GM21526 (cell line): ENCODE measurements at regions not wholly inside any gene's neighbourhood (a gene's known extent, or its start where the extent isn't known, plus 50 kb on each side); places are given as distances from the start of the nearest gene placed in this dataset.
"Not testable (repeated sequence)": the region's sequence is repeated elsewhere in the genome, so short reads cannot be mapped to it uniquely, and the experiment has no call there.

Source experiments
- ATAC-seq: cut with Tn5 transposase; IDR thresholded peaks from one replicate; pipeline ENCODE4 v1.9.1; 2021; ENCODE audit warnings: moderate library complexity; ENCODE audit not compliant: unreplicated experiment, low FRiP score

- no peak for ATAC-seq
Measured at GRCh38 chr2:8134985-8135682, 546.7 kb upstream of the ID2 start.

DNA sequence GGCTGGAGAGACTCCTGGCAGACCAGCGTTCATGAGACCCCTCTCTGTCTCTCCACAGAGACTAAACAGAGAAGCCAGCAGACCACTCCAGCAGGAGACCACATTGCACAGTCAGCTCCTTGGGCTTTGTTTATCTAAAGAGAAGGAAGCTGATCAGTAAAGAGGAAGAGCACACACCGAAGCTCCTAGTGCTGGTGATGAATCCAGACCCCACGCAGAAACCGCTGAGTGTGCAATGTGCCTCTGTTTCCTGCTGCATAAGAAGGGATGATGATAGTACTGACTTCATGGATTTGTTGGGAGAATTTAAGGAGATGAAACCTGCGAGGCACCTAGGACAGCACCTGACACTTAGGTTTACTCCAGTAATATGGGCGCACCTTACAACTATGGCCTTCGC is 544.1 kb upstream of the ID2 start:
- no peak for ATAC-seq

DNA sequence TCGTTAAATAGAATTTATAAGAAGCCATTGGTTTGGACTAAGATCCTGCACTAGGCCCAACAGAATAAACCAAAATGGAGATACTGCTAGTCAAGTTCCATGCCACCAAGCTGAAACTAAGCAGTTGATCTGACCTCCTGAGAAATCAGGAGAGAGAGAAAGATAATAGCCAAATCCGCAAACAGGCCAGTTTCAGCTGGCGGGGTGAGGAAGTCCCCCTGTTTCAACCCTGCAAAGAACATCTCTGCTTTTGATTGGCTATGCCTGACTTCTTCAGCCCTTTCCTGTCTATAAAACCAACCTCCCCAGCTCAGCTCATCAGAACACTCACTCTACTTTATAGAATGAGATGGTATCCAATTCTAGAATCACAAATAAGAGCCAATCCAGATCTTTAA is 543.3 kb upstream of the ID2 start:
- ATAC-seq = no peak

DNA sequence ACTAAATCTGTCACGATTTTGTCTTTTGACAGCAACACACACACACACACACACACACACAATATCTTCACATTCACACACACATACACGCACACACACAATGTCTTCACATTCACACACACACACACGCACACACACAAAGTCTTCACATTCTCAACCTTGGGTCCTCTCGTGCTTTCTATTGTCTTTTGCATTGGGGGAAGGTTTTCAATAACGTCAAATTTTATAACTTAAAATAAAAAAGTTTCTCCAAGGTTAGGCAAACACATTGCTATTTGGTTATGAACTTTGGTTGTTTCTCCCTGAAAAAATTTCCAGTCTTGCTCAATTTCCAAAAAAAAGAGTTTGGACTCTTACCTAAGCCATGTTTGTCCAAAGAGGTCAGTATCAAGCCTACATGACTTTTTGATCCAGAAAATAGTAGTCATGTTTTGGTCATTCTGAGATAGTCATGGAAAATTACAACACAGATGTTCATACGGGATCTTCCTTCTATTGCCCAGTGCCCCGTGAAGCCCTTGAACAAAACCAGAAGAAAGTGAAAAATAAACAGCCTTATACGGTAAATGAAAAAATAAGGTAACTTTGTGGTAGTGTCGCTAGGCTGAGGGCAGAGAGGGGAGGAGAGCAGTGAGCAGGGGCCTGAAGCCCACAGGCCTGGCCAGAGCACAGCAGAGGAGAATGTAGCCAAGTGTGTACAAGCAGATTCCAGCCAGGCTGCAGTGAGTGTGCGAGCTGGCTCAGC is 542.8 kb upstream of the ID2 start:
- no peak for ATAC-seq

- ATAC-seq = no peak
Measured at GRCh38 chr2:8139668-8140200, 542.1 kb upstream of the ID2 start.

DNA sequence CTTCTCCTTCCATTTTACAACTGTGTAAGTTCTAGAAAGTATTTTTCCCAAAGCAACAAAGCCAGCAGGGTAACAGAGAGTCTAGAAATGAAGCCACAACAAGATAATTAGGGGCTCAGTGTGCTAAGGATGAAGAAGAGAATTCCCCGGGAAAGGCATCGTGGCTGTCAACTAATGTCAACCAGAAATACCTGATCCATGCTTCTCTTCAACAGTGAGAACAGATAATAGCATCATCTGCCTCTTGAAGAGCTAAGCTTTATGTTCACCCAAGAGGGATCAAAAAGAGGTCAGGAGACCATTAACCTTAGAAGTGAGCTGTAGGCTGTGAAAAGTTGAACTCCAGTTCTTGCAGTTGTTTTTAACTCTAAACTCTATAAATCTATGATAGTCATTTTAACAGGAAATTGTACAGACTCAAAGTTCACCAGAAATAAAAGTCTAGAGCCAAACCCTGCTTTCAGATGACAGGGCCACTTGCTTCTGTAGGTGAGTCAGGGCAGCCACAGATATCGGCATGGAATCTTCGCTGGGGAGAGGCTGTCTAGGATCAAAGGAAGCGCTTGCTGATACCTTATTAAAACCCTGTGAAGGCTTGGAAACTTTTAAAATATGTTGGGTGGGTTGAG is 540.7 kb upstream of the ID2 start:
- no peak for ATAC-seq

- ATAC-seq = no peak
Measured at GRCh38 chr2:8141780-8142179, 540.1 kb upstream of the ID2 start.

- no peak for ATAC-seq
Measured at GRCh38 chr2:8142461-8142860, 539.4 kb upstream of the ID2 start.

DNA sequence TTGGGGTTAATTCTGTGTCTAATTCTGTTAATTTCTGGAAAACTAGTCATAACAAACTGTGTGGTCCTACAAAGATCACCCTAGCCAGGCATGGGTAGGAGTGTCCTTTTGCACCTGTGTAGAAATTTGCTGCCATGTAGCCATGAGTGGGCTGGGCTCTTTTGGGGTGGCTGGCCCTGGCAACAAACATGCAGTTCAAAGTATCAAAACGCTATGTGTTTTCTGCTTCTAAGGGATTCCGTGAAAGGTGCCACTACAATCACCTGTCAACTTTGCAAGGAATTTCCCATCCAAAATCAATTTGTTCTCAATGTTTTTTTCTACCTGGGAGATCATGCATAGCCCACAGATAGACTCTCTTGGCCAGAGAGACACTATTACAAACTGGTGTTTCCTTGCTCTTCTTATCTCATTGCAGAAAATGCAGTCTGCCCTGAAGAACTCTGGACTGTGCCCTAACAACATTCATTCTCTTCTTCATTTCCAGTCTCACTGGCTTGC is 537.7 kb upstream of the ID2 start:
- no peak for ATAC-seq

- no peak for ATAC-seq
Measured at GRCh38 chr2:8144785-8145184, 537.1 kb upstream of the ID2 start.

- ATAC-seq = not testable (repeated sequence)
Measured at GRCh38 chr2:8145375-8145774, 536.5 kb upstream of the ID2 start.

DNA sequence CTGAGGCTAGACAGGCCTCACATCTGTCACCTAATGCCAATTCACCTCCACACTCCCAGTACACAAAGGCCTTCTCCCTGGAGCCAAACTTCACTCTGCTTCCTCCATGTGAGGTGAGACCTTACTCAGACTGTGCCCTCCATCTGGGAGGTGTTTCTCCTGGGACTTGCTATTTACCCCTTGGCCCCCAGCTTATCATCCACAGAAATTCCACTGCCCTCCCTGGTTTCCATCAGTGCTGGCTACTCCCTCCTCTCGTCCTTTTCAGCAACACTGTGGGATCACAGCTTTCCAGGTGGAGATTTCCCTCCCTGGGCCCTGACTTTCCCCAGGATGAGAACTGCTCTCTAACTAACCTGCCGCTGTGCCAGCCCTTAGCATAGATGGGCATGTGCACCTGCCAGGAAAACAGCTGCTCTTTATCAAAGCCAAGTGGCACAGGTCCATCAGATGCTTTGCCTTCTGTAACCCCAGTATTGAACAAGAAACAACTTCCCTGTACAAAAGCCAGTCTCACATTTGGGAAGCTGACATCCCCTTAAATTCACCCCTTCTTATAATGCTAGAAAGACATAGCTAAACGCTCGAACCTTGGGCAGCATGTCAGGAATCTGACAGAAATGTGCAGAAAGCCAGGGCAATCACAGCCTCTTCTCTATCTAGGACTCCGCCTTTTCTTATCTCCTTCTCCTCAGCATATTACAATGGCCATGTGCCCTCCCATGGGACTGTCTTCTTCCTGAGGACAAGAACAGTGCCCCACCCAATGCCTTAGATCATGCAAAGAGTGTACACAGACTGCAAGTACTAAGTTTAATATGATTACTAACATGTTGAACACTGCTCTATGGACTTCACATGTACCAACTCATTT is 535.5 kb upstream of the ID2 start:
- ATAC-seq = no peak

DNA sequence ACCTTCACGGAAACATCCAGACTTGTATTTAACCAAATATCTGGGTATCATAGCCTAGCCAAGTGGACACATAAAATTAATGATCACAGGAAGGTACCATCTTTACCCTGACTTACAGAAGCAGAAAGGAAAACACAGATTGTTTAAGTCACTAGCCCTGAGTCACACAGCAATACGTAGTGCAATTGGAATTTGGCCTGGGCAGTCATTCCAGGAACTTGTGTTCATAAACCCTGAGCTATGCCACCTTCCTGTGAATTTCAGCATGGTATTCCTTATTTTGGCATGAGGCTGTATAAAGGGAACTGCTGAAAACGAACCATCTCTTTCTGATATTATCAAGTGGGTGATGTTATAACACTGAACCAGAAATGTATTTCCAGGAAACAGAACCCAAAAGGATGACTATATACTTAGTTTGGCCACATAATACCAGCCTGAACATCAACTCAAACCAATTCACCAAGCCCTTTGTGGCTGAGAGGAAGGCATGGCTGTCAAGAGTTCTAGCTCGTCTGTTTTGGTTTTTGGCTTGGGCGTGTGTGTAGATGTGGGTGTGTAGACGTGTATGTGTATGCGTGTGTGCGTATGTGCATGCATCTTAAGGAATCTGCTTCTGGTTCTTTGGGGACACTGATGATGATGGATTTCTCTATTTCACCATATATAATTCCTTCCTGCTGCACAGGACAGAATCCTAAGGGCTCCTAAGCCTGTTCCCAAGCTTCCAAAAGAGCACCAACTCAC is 533.4 kb upstream of the ID2 start:
- no peak for ATAC-seq

DNA sequence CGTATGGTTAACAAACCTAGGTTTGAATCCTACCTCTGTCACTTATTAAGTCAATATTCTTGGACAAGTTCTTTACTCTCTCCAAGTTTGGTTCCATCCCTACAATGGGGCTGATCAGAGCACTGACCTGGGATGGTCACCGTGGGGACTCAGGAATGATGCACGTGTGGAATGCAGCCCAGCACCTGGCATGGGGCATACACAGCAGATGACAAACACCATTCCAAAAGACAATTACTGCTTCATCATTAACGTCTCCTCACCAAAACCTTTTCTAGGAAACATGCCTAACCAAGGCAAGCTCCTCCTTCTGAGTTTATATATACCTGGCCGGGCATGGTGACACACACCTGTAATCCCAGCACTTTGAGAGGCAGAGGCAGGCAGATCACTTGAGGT is 532.9 kb upstream of the ID2 start:
- no peak for ATAC-seq

- ATAC-seq = no peak
Measured at GRCh38 chr2:8149985-8150539, 531.8 kb upstream of the ID2 start.

- ATAC-seq = no peak
Measured at GRCh38 chr2:8151888-8152287, 530.0 kb upstream of the ID2 start.

DNA sequence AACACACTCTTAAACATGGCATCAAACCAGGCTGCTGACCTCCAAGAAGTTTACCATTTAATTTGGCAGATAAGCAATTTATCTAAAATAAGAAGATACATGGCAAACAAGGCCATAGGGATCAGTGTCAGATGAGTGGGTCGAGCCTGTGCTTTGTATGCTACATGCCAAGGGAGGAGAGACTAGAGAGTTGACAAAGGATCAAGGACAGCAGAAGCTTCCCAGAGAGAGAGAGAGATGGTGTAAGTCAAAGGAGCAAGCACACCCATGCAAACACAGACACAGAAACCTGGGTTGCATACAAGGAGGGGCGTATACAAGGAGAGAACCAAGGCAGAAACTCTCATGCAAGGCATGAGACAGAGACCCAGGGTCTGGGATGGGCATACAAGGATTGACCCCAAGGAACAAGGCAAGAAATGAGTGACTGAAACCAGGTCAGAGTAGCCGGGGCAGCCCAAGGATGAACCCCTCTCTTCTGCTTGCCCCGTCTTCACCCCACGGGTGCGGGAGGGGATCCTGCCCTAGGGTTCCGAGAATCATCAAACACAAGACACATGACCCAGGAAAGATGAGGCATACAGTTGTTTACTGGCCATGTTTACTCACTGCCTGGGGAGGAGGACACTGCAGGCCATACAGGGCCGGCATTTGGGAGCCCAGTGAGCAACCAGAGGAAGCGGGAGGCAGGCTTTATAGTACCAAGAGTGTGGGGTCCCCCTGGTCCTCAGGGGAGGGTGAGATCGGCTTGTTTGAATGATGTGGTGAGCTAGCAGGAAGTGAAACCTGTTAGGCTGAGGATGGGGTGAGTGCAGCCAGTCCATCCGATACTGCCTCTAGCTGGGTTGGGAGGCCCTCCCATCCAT is 529.2 kb upstream of the ID2 start:
- peak; percentile 96 for ATAC-seq

DNA sequence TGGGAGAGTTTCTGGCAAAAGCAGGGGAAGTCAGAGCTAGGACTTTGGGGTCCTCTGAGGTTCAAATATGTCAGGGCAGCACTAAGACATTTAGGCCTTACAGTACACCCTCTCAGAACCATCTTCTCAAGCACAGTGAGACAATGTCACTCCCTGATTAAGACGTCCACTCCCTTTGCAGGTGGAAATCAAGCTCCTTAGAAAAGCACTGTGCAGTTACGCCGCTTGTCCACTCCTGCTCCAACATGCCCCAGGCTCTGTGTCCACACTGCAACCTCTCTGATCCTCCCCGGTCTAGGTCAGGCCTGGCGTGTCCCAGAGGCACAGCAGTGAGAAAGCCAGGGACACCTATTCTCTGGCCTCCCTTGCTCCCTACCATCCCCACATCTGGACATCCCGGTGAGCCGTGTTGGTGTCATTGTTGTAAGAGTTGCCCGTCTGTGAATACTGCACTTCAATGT is 528.6 kb upstream of the ID2 start:
- ATAC-seq = peak; percentile 20
